ENCODE measurements at regions not wholly inside any gene's neighbourhood (a gene's known extent, or its start where the extent isn't known, plus 50 kb on each side); places are given as distances from the start of the nearest gene placed in this dataset.

DNA sequence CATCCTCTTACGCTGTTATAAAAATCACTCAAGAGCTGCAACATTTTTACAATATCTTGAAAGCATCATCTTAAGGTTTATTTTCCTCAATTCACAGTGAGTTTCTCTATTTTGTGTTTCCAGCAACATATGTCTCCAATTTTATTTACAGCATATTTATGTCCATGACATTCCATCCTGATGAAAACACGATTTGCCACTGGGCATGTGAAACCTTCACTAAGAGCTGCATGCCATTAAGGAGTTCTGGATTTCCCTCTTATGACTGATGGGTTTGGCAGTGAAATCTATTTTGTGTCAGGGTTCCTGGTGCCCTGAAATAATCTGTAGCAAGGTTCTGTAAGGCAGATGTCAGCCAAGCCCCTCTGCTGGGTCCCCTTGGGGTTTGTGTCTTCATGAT lies 527.6 kb upstream of the KLF12 start:
- DNase-seq (no peak), ATAC-seq (no peak)

DNA sequence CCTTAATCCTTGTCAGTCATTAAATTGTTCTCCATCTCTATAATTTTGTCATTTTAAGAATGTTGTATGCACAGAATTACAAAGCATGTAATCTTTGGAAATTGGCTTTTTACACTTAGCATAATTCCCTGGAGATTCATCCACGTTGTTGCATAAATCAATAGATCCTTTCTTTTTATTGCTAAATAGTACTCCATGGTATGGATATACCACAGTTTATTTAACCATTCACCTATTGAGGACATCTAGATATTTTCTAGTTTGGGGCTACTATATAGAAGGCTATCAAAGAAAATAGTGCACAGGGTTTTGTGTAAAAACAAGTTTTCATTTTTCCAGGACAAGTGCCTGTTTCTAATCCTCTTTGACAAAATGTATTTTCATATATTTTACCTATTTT lies 523.6 kb upstream of the KLF12 start:
- DNase-seq, result no peak
- ATAC-seq, result no peak

GRCh38 chr13:74651121-74651520 lies 516.9 kb upstream of the KLF12 start:
- no peak for DNase-seq
- ATAC-seq, result no peak

DNA sequence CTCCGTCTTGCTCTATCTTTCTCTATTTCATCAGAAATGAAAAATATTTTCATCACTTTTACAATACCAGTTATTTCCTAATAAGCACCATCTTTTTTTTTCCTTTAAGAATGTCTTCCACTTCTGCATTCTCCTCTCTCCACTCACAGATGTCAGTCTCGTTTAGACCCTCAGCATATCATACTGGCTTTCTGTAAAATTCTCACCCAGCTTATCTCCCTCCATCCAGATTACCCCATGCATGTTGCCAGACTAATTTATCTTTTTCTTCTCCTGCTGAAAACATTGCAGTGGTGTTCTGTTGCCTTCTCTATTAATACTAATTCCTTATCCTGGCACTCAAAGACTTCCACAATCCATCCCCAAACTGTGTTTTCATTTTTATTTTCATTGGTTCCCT lies 513.8 kb upstream of the KLF12 start:
- ATAC-seq (no peak), DNase-seq (no peak)

- no peak for DNase-seq
- no peak for ATAC-seq
Observed at GRCh38 chr13:74647211-74647610, 513.0 kb upstream of the KLF12 start.

DNA sequence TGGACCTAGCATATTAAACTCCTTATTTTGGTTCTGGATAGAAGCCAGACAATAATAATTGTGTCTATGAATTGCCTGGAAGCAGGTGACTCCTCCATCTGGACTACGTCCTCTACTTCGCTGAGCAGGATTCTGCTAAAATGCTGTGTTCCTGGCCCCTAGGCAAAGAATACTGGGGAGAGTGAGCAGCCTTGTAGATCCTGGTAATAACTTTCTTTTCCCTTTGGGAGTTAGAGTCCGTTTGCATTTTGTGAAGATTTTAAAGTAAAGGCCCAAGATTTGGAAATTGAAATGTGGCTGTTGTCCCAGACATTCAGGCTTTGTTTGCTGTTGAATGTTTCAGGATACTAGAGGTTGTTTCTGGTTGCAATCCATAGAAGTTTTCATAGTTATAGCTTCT lies 511.9 kb upstream of the KLF12 start:
- no peak for DNase-seq
- ATAC-seq, result no peak

DNA sequence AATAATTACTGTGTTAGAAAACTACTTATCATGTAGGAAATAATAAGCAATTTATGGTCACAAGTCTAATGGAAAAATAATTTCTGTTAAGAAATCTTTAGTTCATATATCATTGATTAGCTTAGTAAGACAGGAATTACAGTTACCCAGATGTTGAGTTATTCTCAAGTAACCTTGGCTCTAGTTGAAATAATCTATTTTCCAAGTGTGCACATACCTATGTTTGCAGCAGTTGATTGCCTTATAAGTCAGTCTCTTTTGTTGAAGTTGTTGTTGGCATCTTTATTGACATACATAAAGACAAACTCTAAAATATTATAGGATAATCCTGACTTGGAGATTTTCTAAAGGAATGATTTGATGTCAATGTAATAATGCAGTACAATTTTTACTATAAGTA lies 511.4 kb upstream of the KLF12 start:
- DNase-seq (no peak), ATAC-seq (no peak)

DNA sequence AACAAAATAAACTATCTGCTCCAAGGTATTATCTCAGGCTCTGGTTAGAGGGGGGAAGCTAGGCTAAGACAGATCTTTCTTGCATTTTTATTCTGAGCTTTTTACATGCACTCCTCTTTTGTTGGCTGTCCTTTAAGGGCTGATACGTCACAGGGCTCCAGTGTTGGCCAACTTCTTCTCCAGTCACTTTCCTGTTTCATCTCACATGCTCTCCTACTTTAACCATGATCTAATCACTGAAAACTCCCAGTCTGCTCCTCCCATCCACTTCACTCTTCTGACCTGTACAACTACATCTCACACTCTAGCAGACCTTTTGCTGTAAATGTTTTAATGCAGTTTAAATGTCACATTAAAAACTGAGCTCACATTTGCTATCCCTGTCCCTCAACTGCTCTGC lies 510.0 kb upstream of the KLF12 start:
- DNase-seq, result no peak
- ATAC-seq, result no peak

GRCh38 chr13:74641586-74641985 lies 507.4 kb upstream of the KLF12 start:
- DNase-seq, result no peak
- ATAC-seq, result no peak

DNA sequence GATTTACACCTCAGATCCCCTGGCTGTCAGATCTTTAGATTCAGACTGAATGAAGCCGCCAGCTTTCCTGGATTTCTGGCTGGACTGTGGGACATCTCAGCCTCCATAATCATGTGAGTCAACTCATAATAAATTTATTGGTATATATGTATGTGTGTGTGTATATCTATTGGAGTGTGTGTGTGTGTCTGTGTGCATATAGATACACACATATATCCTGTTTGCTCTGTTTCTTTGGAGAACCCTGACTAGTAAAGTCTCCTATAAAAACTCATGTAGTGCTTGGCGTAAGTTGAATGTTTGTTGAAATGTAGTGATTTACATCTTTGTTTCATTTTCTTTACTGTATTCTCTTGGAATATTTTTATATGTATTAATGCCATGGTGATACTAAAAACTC lies 499.5 kb upstream of the KLF12 start:
- ATAC-seq (no peak), DNase-seq (no peak)

- no peak for ATAC-seq
- DNase-seq, result no peak
Observed at GRCh38 chr13:74629985-74630384, 495.8 kb upstream of the KLF12 start.

GRCh38 chr13:74625541-74625940 lies 491.3 kb upstream of the KLF12 start:
- ATAC-seq (no peak), DNase-seq (no peak)

GRCh38 chr13:74623761-74624160 lies 489.6 kb upstream of the KLF12 start:
- no peak for DNase-seq
- no peak for ATAC-seq

DNA sequence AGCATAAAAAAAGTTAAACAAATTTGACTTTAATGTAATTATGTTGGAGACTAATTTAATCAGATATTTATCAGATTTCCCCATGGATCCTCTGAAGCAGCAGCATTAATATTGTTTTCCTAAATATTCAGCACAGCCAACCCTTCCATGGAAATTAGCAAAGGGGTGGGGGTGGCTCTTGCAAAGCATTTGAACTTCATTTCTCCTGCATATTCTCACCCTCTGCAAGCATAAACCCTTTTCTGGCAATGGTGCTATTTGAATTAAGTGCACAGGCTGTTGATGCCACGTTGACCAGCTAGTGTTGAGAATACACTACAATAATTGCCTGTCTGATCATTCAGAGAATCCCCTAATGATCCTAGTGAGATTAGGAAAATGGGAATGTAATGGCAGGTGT lies 488.1 kb upstream of the KLF12 start:
- DNase-seq, result no peak
- ATAC-seq, result no peak

- ATAC-seq, result no peak
- no peak for DNase-seq
Observed at GRCh38 chr13:74620711-74621110, 486.5 kb upstream of the KLF12 start.

- no peak for ATAC-seq
- DNase-seq, result no peak
Observed at GRCh38 chr13:74620308-74620707, 486.1 kb upstream of the KLF12 start.

DNA sequence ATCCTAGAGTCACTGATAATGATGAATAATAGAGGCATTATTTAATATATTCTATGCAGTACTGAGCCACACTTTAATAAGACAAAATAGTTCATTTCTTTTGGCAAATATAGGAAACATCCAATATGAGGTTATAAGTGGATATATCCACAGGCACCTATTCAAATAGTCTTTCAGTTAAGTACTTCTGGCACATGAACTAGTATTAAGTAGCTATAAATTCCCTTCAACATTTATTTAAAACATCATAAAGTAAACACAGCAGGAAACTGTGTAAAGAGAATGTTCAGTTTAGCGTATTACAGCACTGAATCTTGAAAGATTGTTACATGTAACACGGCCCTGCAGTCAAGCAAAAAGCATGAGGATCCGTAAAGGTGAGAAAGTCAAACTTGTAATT lies 463.3 kb upstream of the KLF12 start:
- DNase-seq (no peak), ATAC-seq (no peak)

DNA sequence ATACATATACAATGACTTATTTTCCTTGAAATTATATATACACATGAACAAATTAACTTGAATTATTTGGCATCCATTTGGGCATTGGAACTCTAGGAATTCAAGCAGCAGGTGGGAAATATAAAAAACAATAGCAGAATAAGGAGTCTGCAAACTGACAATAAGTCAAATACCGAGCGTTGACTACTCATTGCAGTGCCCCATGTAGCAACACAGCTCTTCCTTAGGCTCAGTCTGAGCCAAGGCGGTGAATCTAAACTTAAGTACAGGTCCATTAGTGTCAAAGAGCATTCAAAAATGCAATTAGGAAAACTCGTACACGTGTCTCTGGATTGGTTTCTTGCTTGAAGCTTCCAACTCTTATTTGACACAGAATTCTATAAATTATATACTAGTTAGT lies 462.5 kb upstream of the KLF12 start:
- DNase-seq, result no peak
- ATAC-seq, result no peak

DNA sequence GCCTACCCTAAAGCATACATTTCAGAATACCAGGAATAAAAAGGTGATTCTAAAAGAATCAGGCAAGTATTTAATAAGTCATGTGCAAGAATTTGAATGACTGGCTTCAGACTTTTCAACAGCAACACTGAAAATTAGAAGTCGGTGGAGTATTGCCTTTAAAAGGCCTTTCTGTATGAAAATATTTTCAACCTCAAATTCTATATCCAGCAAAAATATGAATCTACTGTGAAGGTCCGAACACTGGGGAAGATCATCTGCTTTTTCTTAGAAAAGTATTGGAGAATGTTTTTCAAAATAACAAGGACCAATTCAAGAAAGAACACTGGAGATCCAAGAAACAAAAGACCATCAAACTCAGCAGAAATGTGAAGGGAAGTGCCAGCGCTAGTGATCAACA lies 459.5 kb upstream of the KLF12 start:
- ATAC-seq, result no peak
- DNase-seq, result no peak

- ATAC-seq (no peak), DNase-seq (no peak)
Observed at GRCh38 chr13:74586847-74587246, 452.6 kb upstream of the KLF12 start.

GRCh38 chr13:74576420-74576819 lies 442.2 kb upstream of the KLF12 start:
- no peak for DNase-seq
- ATAC-seq, result no peak

- ATAC-seq (peak; percentile 86), DNase-seq (peak; percentile 61)
Observed at GRCh38 chr13:74575729-74576125, 441.5 kb upstream of the KLF12 start.

DNA sequence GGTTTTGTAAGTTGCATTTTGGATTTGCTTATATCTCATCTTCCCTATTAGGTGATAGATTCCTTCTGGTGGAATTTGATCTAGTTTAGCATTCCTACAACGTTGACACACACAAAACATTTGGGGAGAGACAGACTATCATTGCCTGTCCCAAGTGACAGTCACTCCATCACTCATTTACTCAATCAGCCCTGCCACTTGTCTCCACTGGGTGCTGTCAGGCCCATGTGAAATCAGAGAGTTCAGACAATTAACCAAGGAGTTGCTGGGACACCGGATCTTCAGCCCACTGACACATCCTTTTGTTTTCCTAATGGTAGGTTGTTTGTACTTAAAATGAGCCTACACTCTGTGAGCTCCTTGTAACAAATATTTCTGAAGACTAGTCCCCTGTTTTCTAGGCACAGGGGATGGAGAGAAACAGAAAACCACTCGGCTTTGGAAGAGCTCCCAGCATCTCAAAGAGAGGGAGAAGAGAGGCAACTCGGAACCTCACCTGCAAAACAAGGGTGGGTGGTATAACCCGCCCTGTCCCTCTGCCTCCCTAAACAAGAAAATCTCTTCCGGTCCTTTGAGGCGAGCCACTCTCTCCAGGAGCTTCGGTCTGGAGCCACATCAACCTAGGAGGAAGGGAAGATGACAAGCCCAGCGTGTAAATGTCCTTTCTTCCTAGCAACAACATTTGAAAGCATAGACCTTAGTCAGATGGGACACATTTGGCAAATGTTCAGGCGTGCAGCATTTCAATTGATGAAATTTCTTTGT lies 440.9 kb upstream of the KLF12 start:
- no peak for DNase-seq

GRCh38 chr13:74573654-74574053 lies 439.4 kb upstream of the KLF12 start:
- no peak for ATAC-seq
- DNase-seq, result peak; percentile 23

More for the DNA sequence above, 440.9 kb upstream of the KLF12 start:
- ATAC-seq, result no peak

DNA sequence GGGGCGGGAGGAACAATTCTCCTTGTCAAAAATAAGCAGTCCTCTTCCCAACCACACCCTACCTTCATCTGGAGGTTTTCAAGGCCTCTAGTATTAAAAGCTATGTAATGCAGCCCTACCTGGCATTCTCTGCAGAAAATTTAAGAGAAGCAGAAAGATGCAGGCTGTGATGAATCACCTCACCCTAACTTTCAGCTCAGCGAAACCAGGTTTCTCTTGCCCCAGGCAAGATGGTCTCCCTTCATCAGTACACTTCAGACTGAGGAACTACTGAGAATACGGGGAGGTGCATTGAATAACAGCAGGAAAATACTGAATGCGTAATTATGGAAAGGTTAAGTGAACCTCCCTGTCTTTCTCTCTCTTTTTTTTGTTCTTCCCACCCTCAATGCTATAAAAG lies 437.6 kb upstream of the KLF12 start:
- ATAC-seq (no peak), DNase-seq (no peak)

Measured in stimulated activated naive CD8-positive, alpha-beta T cell treated with anti-CD3 and anti-CD28 coated beads, Interleukin-15, Interleukin-2, amounts not matched to agents 100 U/mL and 50 U/mL, for 24 hours (primary cell).